Spleen (tissue), 11 donors: ENCODE measurements at regions not wholly inside any gene's neighbourhood (a gene's known extent, or its start where the extent isn't known, plus 50 kb on each side); places are given as distances from the start of the nearest gene placed in this dataset.

Experiments used
- DNase-seq: peaks from one replicate; pipeline ENCODE4 v3.0.0-alpha.2; 2020
- H3K27ac ChIP-seq, 8 donors: fragments of 200-600 bp; sonication (generic) in 7 of 8; 1 replicate in 4 of 8; 2 replicates in 4 of 8; pipeline versions ENCODE4 v1.5.0 to v1.8.0; 2016 to 2021; ENCODE audit warnings: inconsistent platforms in 4 of 8, mild to moderate bottlenecking in 4 of 8, moderate library complexity in 1 of 8
- H3K27me3 ChIP-seq, 7 donors: fragments of 200-600 bp; sonication (generic) in 6 of 7; replicated peaks in 1 of 7; 1 replicate in 4 of 7; 2 replicates in 3 of 7; pipeline versions ENCODE4 v1.5.0 to v1.8.0; 2016 to 2021; ENCODE audit warnings: inconsistent platforms in 3 of 7, mild to moderate bottlenecking in 1 of 7
- H3K36me3 ChIP-seq, 6 donors: fragments of 200-600 bp; sonication (generic) in 5 of 6; 1 replicate in 4 of 6; 2 replicates in 2 of 6; pipeline versions ENCODE4 v1.5.0 to v1.8.0; 2016 to 2021; ENCODE audit warnings: inconsistent platforms in 2 of 6
- H3K4me1 ChIP-seq, 6 donors: fragments of 200-600 bp; sonication (generic) in 5 of 6; 1 replicate in 3 of 6; 2 replicates in 3 of 6; pipeline versions ENCODE4 v1.5.0 to v1.8.0; 2016 to 2021; ENCODE audit warnings: inconsistent platforms in 3 of 6
- H3K4me3 ChIP-seq, 8 donors: fragments of 200-600 bp; sonication (generic) in 7 of 8; 1 replicate in 4 of 8; 2 replicates in 4 of 8; pipeline versions ENCODE4 v1.5.0 to v1.8.0; 2016 to 2021; ENCODE audit warnings: inconsistent platforms in 4 of 8, mild to moderate bottlenecking in 4 of 8, moderate library complexity in 2 of 8
- H3K9me3 ChIP-seq, 8 donors: fragments of 200-600 bp; sonication (generic) in 7 of 8; 1 replicate in 4 of 8; 2 replicates in 4 of 8; pipeline versions ENCODE4 v1.5.0 to v1.8.0; 2016 to 2021; ENCODE audit warnings: inconsistent platforms in 4 of 8
- POLR2A ChIP-seq, 3 donors: fragments of 450-650 bp; IDR thresholded peaks; one replicate each; pipeline ENCODE4 v1.5.1; 2017; ENCODE audit warnings: antibody characterized with exemption in 3 of 3, mild to moderate bottlenecking in 1 of 3
- POLR2AphosphoS5 ChIP-seq, 3 donors: sonication (generic); formaldehyde crosslinking; IDR thresholded peaks; one replicate each; pipeline ENCODE4 v1.5.1; 2017; ENCODE audit warnings: antibody characterized with exemption in 3 of 3
- WGBS, 5 donors: extraction: QIAGEN DNeasy Blood & Tissue Kit in 3 of 5; methylation state at CpG; one replicate each; pipeline versions ENCODE4 v1.1.5 to v1.1.7; 2013 to 2018; 5-methylcytosine and 5-hydroxymethylcytosine counted together
- intact Hi-C: fragments of 100-400 bp; cut with DNase I; formaldehyde crosslinking; loops from one replicate; pipeline ENCODE4 v1.15.0; 2023; ENCODE audit warnings: low total_unique reads
- TF ChIP-seq, protein P1 (sequence below), 11 experiments: fragments of 200-600 bp in 7 of 11; fragments of 450-650 bp in 4 of 11; sonication (generic) in 4 of 11; IDR thresholded peaks in 8 of 11; conservative IDR thresholded peaks in 3 of 11; 1 replicate in 7 of 11; 2 replicates in 4 of 11; pipeline versions ENCODE4 v1.4.0 to v1.8.0; 2016 to 2021; ENCODE audit warnings: antibody characterized with exemption in 11 of 11, inconsistent platforms in 4 of 11, mild to moderate bottlenecking in 1 of 11
- donor health status: healthy with polysubstance abuse.
- donor health status: DM: no; HTN: no; CAD: no; lungs with moderate emphysema.
- donor health status: DM: no; HTN: no; CAD: no.
- donor health status: Bipolar disorder and iron deficiency.
- donor health status: healthy.
- donor health status: DM: no; HTN: no; CAD: no.
- donor health status: DM: yes; HTN: yes; CAD: no.

DNA sequence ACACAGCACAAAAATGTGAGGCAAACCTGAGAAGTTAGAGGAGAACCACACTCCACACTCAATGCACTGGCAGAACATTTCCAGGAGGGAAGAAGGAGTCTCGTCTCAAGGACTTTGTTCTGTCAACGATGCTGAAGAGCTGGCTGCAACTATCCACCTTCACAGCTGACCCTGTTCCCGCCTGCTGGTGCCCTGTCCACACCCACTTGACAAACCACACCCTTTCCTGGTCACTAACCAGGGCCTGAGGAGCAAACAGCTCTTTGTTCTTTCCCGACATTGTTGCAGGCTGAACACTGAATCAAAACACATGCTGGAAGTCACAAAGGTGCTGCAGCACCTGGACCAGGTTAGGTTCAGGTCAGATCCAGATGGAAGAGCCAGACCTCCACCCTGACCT, 92.6 kb upstream of the ARRDC4 start:
- Histone ChIP-seq H3K36me3 (no peaks in the 10 kb centered on the region), H3K27me3 (no peaks in the 10 kb centered on the region), H3K4me3 (no peak overlapping the region), H3K4me1 (no peaks in the 10 kb centered on the region), H3K27ac (no peak overlapping the region), H3K9me3 (peaks cover 0 to 2% (median 0%) of the 10 kb centered on the region in 8 donors)
- WGBS, 5 donors: 43 to 58% (median 47%) methylated on average over 4 of the region's 4 CpGs
- intact Hi-C loops: no loop called here
- no peak for DNase-seq
- TF ChIP-seq, protein P1, sequence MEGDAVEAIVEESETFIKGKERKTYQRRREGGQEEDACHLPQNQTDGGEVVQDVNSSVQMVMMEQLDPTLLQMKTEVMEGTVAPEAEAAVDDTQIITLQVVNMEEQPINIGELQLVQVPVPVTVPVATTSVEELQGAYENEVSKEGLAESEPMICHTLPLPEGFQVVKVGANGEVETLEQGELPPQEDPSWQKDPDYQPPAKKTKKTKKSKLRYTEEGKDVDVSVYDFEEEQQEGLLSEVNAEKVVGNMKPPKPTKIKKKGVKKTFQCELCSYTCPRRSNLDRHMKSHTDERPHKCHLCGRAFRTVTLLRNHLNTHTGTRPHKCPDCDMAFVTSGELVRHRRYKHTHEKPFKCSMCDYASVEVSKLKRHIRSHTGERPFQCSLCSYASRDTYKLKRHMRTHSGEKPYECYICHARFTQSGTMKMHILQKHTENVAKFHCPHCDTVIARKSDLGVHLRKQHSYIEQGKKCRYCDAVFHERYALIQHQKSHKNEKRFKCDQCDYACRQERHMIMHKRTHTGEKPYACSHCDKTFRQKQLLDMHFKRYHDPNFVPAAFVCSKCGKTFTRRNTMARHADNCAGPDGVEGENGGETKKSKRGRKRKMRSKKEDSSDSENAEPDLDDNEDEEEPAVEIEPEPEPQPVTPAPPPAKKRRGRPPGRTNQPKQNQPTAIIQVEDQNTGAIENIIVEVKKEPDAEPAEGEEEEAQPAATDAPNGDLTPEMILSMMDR (IDR thresholded peaks at IDR 0.05 in 8 of 11, conservative IDR thresholded peaks at IDR 0.05 in 3 of 11): no peak
- TF ChIP-seq POLR2A (IDR thresholded peaks at IDR 0.05) (no peak), POLR2AphosphoS5 (IDR thresholded peaks at IDR 0.05) (no peak)

DNA sequence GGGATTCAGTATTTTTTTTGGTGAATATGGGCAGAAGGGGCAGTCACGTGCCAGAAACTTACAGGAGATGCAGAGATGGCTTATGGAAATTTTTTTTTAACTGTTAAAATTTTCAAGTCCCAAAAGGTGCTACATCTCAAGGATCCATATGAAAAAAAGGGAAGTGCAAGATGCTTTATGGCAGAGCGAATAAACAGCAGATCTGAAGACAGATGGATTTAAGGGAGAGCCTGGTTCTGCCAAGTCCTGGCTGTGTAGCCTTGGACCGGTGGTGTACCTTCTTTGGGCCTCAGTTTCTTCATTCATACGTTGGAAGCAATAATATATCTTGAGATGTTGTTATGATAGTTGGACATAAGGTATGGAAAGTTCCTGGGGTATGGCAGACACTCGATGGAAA, 91.5 kb upstream of the ARRDC4 start:
- WGBS, 5 donors: 76 to 88% (median 76%) methylated on average over 5 of the region's 5 CpGs
- Histone ChIP-seq H3K9me3 (no peaks in the 10 kb centered on the region), H3K36me3 (no peaks in the 10 kb centered on the region), H3K4me3 (no peak overlapping the region), H3K27ac (no peak overlapping the region), H3K4me1 (no peaks in the 10 kb centered on the region), H3K27me3 (no peaks in the 10 kb centered on the region)
- intact Hi-C loops: no loop called here
- TF ChIP-seq POLR2AphosphoS5 (IDR thresholded peaks at IDR 0.05) (no peak), POLR2A (IDR thresholded peaks at IDR 0.05) (no peak)
- TF ChIP-seq, protein P1 (IDR thresholded peaks at IDR 0.05 in 8 of 11, conservative IDR thresholded peaks at IDR 0.05 in 3 of 11): no peak
- no peak for DNase-seq

DNA sequence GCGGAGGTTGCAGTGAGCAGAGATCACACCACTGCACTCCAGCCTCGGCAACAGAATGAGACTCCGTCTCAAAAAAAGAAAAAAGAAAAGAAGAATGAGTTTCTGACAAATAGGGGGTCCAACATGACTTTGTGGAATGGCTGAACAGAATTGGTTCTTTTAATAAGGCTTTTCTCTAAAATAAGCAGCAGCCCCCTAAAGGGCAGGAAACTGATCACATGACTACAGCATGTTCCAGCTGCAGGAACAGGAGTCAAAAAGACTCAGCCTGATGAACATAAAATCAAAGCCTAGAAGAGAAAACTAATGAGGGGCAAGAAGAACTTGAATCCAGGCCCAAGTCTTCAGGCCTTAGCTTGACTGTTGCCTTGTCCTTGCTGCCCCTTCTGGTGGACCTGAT, 89.7 kb upstream of the ARRDC4 start:
- H3K4me3 ChIP-seq: no peak overlapping the region
- H3K4me1 ChIP-seq: no peaks in the 10 kb centered on the region
- no peak overlapping the region for H3K27ac ChIP-seq
- TF ChIP-seq POLR2AphosphoS5 (IDR thresholded peaks at IDR 0.05) (no peak), POLR2A (IDR thresholded peaks at IDR 0.05) (no peak)
- TF ChIP-seq, protein P1 (IDR thresholded peaks at IDR 0.05 in 8 of 11, conservative IDR thresholded peaks at IDR 0.05 in 3 of 11): no peak
- H3K27me3 ChIP-seq: peaks cover 0 to 7% (median 0%) of the 10 kb centered on the region in 7 donors
- peaks cover 0 to 5% (median 0%) of the 10 kb centered on the region in 8 donors for H3K9me3 ChIP-seq
- whole genome bisulfite sequencing, 5 donors: 89 to 100% (median 93%) methylated on average over 3 of the region's 3 CpGs
- intact Hi-C loops: no loop called here
- DNase-seq: no peak
- H3K36me3 ChIP-seq: no peaks in the 10 kb centered on the region

DNA sequence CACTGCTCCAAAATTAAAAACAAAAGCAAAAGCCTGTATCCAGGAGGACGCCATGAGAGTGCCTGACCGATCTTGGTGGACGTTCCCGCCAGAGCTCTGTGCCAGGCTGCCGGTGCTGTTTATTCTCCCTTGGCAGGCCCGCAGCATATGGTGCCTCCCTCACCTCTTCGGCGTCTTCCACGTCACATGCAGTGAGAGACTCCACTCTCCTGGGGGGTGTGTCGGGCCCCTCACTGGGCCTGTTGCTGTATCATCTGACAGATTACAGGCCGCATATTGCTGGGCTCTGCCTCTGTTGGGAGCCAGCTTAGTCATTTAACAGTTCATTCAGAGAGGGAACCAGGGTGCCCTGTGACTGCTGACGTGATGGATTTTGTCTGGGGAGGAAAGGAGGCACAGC, 86.4 kb upstream of the ARRDC4 start:
- intact Hi-C loops: no loop called here
- TF ChIP-seq POLR2A (IDR thresholded peaks at IDR 0.05) (no peak), POLR2AphosphoS5 (IDR thresholded peaks at IDR 0.05) (no peak)
- TF ChIP-seq, protein P1 (IDR thresholded peaks at IDR 0.05 in 8 of 11, conservative IDR thresholded peaks at IDR 0.05 in 3 of 11): no peak
- Histone ChIP-seq H3K27me3 (peaks cover 0 to 9% (median 0%) of the 10 kb centered on the region in 7 donors), H3K4me1 (no peaks in the 10 kb centered on the region), H3K36me3 (no peaks in the 10 kb centered on the region), H3K4me3 (no peak overlapping the region), H3K9me3 (peaks cover 0 to 8% (median 0%) of the 10 kb centered on the region in 8 donors), H3K27ac (no peak overlapping the region)
- no peak for DNase-seq
- 86 to 94% (median 89%) methylated on average over 11 to 12 of the region's 12 CpGs for WGBS, 5 donors
